Gastrocnemius medialis (tissue), 4 donors: ENCODE measurements at regions not wholly inside any gene's neighbourhood (a gene's known extent, or its start where the extent isn't known, plus 50 kb on each side); places are given as distances from the start of the nearest gene placed in this dataset.

Source experiments
- CTCF ChIP-seq, 5 experiments: fragments of 450-650 bp in 3 of 5; fragments of 200-600 bp in 2 of 5; sonication (generic) in 2 of 5; IDR thresholded peaks in 4 of 5; conservative IDR thresholded peaks in 1 of 5; 1 replicate in 4 of 5; 2 replicates in 1 of 5; pipeline ENCODE4 v1.5.1; 2016 to 2019; ENCODE audit warnings: antibody characterized with exemption in 5 of 5, mild to moderate bottlenecking in 3 of 5, moderate library complexity in 3 of 5
- POLR2A ChIP-seq, 2 donors: fragments of 450-650 bp; IDR thresholded peaks; one replicate each; pipeline ENCODE4 v1.6.1; 2017; ENCODE audit warnings: antibody characterized with exemption in 2 of 2, mild to moderate bottlenecking in 2 of 2, moderate library complexity in 2 of 2

GRCh38 chr17:77667478-77667877 lies 291.0 kb upstream of the TNRC6C start:
- TF ChIP-seq CTCF (IDR thresholded peaks at IDR 0.05 in 4 of 5, conservative IDR thresholded peaks at IDR 0.05 in 1 of 5) (no peak), POLR2A (IDR thresholded peaks at IDR 0.05) (no peak)
